NT2/D1 (cell line): ENCODE measurements at regions not wholly inside any gene's neighbourhood (a gene's known extent, or its start where the extent isn't known, plus 50 kb on each side); places are given as distances from the start of the nearest gene placed in this dataset.
A peak's percentile ranks its signal among the peaks of the same experiment; 100 is the strongest.
"Not testable (repeated sequence)": the region's sequence is repeated elsewhere in the genome, so short reads cannot be mapped to it uniquely, and the experiment has no call there.

Experiments
- DNase-seq: peaks from one replicate; pipeline ENCODE4 v3.0.0-alpha.2; 2011; ENCODE audit warnings: low read depth, low spot score
- H3K27me3 ChIP-seq: 2 replicates; pipeline ENCODE4 v1.6.0; 2011; ENCODE audit warnings: mild to moderate bottlenecking; ENCODE audit not compliant: insufficient read length, insufficient read depth
- H3K36me3 ChIP-seq: 2 replicates; pipeline ENCODE4 v1.6.1; 2011; ENCODE audit warnings: mild to moderate bottlenecking, low read length, mixed read lengths; ENCODE audit not compliant: insufficient read depth, insufficient read length
- H3K4me1 ChIP-seq: 2 replicates; pipeline ENCODE4 v1.5.1; 2011; ENCODE audit not compliant: insufficient read depth, insufficient read length
- H3K4me3 ChIP-seq: 2 replicates; pipeline ENCODE4 v1.5.1; 2011; ENCODE audit warnings: low read depth; ENCODE audit not compliant: insufficient read length
- H3K9ac ChIP-seq: 2 replicates; pipeline ENCODE4 v1.6.0; 2011; ENCODE audit warnings: low read depth; ENCODE audit not compliant: insufficient read length
- H3K9me3 ChIP-seq: 2 replicates; pipeline ENCODE4 v1.5.1; 2011; ENCODE audit warnings: mild to moderate bottlenecking, low read length; ENCODE audit not compliant: insufficient read depth
- SUZ12 ChIP-seq: IDR thresholded peaks from 2 replicates; pipeline ENCODE4 v1.6.1; 2011; ENCODE audit not compliant: insufficient read length, insufficient read depth; ENCODE audit errors: extremely low read depth
- YY1 ChIP-seq: IDR thresholded peaks from 2 replicates; pipeline ENCODE4 v1.6.1; 2011; ENCODE audit not compliant: insufficient read length, insufficient read depth
- ZNF274 ChIP-seq: IDR thresholded peaks from 2 replicates; pipeline ENCODE4 v1.6.1; 2011; ENCODE audit warnings: mild to moderate bottlenecking, low read depth, low read length

DNA sequence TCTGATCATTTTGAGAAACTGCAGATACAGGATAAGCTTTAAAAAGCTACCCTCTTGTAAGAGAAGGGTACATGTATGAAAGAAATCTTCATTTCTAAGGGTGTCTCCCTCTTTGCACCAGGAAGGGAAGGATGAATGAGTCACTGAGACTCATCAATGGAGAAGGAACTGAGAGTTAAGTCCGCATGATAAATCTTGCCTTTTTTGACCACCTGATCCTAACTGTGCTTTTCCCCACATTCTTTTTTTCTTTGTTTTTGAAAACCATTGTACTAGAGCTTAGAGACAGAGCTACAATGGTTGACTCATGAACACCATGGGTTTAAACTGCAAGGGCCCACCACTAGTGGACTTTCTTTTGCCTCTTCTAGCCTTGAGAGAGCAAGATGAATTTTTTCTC is 353.0 kb upstream of the RGS17 start:
- no peak overlapping the region for H3K9ac ChIP-seq
- H3K36me3 ChIP-seq, result no peaks in the 10 kb centered on the region
- peaks cover 10% of the 10 kb centered on the region; the same call in 1 of the 2 replicates for H3K9me3 ChIP-seq
- no peaks in the 10 kb centered on the region for H3K27me3 ChIP-seq
- no peak overlapping the region for H3K4me3 ChIP-seq
- DNase-seq, result peak; percentile 11
- no peak for TF ChIP-seq ZNF274
- no peak for TF ChIP-seq YY1
- no peak for TF ChIP-seq SUZ12
- no peaks in the 10 kb centered on the region for H3K4me1 ChIP-seq

- no peaks in the 10 kb centered on the region for H3K27me3 ChIP-seq
- H3K4me1 ChIP-seq, result no peaks in the 10 kb centered on the region
- no peaks in the 10 kb centered on the region for H3K36me3 ChIP-seq
- no peak overlapping the region for H3K9ac ChIP-seq
- no peaks in the 10 kb centered on the region for H3K9me3 ChIP-seq
- DNase-seq, result no peak
- no peak overlapping the region for H3K4me3 ChIP-seq
- TF ChIP-seq ZNF274 (no peak), SUZ12 (no peak), YY1 (no peak)
Measured at GRCh38 chr6:153476243-153476642, 345.2 kb upstream of the RGS17 start.

GRCh38 chr6:153465050-153465449 is 334.0 kb upstream of the RGS17 start:
- Histone ChIP-seq H3K27me3 (no peaks in the 10 kb centered on the region), H3K9ac (no peak overlapping the region), H3K4me3 (no peak overlapping the region), H3K36me3 (no peaks in the 10 kb centered on the region), H3K9me3 (no peaks in the 10 kb centered on the region), H3K4me1 (no peaks in the 10 kb centered on the region)
- no peak for DNase-seq
- TF ChIP-seq SUZ12 (no peak), ZNF274 (no peak), YY1 (no peak)

- no peak overlapping the region for H3K4me3 ChIP-seq
- H3K9me3 ChIP-seq, result peaks cover 6% of the 10 kb centered on the region; the same call in 1 of the 2 replicates
- TF ChIP-seq YY1, result no peak
- TF ChIP-seq SUZ12, result no peak
- TF ChIP-seq ZNF274, result no peak
- H3K4me1 ChIP-seq, result no peaks in the 10 kb centered on the region
- no peaks in the 10 kb centered on the region for H3K27me3 ChIP-seq
- H3K36me3 ChIP-seq, result no peaks in the 10 kb centered on the region
- no peak for DNase-seq
- no peak overlapping the region for H3K9ac ChIP-seq
Measured at GRCh38 chr6:153449279-153449678, 318.2 kb upstream of the RGS17 start.

DNA sequence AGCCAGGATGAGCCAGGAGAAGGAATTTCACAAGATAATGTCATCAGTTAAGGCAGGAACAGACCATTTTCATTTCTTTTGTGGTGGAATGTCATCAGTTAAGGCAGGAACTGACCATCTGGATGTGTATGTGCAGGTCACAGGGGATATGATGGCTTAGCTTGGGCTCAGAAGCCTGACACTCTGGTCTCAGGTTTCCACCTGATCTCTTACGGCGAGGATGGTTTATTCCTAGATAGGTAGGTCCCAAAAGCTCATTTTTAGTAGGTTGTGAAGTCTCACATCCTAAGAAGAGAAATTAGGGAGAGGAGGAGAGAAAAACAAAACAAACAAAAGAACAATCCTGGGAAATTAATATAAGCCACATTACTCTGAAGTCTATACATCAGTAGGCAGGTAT is 311.7 kb upstream of the RGS17 start:
- H3K9ac ChIP-seq, H3K9me3 ChIP-seq, H3K27me3 ChIP-seq, H3K4me1 ChIP-seq, H3K4me3 ChIP-seq, H3K36me3 ChIP-seq: not testable (repeated sequence)
- DNase-seq, result peak; percentile 13

DNA sequence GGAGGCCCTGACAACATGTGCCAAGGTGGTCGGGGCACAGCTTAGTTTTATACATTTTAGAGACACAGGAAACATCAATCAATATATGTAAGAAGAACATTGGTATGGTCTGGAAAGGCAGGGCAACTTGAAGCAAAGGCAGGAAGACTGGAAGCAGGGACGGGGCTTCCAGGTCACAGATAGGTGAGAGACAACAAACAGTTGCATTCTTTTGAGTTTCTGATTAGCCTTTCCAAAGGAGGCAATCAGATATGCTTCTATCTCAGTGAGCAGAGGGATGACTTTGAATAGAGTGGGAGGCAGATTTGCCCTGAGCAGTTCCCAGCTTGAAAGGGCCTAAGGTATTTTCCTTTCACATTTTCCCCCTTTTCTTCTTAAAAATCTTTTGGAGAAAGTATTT is 311.0 kb upstream of the RGS17 start:
- TF ChIP-seq YY1 (no peak), ZNF274 (no peak), SUZ12 (no peak)
- DNase-seq, result peak; percentile 16
- Histone ChIP-seq H3K9ac (no peak overlapping the region), H3K4me3 (no peak overlapping the region), H3K9me3 (peaks cover 8% of the 10 kb centered on the region; the same call in 1 of the 2 replicates), H3K36me3 (no peaks in the 10 kb centered on the region), H3K27me3 (no peaks in the 10 kb centered on the region), H3K4me1 (no peaks in the 10 kb centered on the region)

DNA sequence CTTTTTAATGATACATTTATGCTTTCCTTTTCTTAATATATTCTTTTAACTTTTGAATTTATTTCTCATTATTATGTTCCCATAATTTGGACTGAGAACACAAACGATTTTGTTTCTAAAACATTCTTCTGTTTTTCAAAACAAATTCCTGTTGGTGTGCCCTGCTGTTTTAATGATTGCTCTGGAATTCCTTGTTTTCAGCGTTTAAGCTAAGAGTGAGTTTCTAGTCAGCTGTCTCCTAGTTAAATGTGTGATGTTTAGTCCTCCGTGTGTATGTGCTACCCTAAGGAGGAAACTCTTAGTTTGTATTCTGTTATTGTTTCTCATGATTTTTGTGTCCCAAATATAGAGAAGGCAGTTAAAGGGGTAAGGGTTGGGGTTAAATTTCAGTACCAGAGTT is 306.1 kb upstream of the RGS17 start:
- Histone ChIP-seq H3K9me3 (no peaks in the 10 kb centered on the region), H3K9ac (no peak overlapping the region), H3K27me3 (no peaks in the 10 kb centered on the region), H3K4me1 (no peaks in the 10 kb centered on the region), H3K36me3 (no peaks in the 10 kb centered on the region), H3K4me3 (no peak overlapping the region)
- TF ChIP-seq YY1 (no peak), ZNF274 (no peak), SUZ12 (no peak)
- peak; percentile 11 for DNase-seq

- TF ChIP-seq ZNF274, result no peak
- no peak for TF ChIP-seq YY1
- no peak for TF ChIP-seq SUZ12
- peak; percentile 13 for DNase-seq
- Histone ChIP-seq H3K4me1 (no peaks in the 10 kb centered on the region), H3K36me3 (no peaks in the 10 kb centered on the region), H3K9ac (no peak overlapping the region), H3K9me3 (no peaks in the 10 kb centered on the region), H3K27me3 (no peaks in the 10 kb centered on the region), H3K4me3 (no peak overlapping the region)
Measured at GRCh38 chr6:153436351-153436750, 305.3 kb upstream of the RGS17 start.
